IPS-18c (cell line): ENCODE measurements at regions not wholly inside any gene's neighbourhood (a gene's known extent, or its start where the extent isn't known, plus 50 kb on each side); places are given as distances from the start of the nearest gene placed in this dataset.
"Not testable (repeated sequence)": the region's sequence is repeated elsewhere in the genome, so short reads cannot be mapped to it uniquely, and the experiment has no call there.

Experiments used
- H3K4me3 ChIP-seq: 2 replicates; pipeline ENCODE4 v1.7.0; 2013; ENCODE audit warnings: low read depth, mild to moderate bottlenecking, low read length, moderate library complexity; ENCODE audit not compliant: insufficient read depth
- H3K9me3 ChIP-seq: one replicate; pipeline ENCODE4 v1.6.1; 2013; ENCODE audit warnings: mild to moderate bottlenecking, low read length, moderate library complexity; ENCODE audit not compliant: control insufficient read depth, insufficient read depth

GRCh38 chr21:18759267-18759666 lies 355.7 kb upstream of the TMPRSS15 start:
- Histone ChIP-seq H3K4me3 (no peak overlapping the region), H3K9me3 (peaks cover 1% of the 10 kb centered on the region)

DNA sequence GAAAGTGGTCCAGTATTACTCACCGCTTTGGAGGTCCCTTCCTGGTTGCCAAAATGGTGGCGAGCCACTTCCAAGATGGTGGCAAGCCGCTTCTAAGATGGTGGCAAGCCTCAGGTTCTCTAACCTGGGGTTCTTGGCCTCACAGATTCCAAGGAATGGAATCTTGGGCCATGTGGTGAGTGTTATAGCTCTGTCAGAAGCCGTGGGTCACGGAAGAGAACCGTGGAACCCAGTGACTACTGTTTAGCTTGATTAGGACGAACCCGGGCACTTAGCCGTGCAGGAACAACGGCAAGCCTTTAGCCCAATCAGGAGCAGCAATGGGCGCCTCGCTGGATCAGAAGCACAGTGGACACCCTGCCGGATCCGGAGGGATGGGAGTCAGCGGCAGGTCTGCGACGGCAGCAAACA lies 356.2 kb upstream of the TMPRSS15 start:
- Histone ChIP-seq H3K4me3 (no peak overlapping the region), H3K9me3 (peaks cover 3% of the 10 kb centered on the region)

GRCh38 chr21:18760247-18760646 lies 356.7 kb upstream of the TMPRSS15 start:
- H3K4me3 ChIP-seq, result no peak overlapping the region

DNA sequence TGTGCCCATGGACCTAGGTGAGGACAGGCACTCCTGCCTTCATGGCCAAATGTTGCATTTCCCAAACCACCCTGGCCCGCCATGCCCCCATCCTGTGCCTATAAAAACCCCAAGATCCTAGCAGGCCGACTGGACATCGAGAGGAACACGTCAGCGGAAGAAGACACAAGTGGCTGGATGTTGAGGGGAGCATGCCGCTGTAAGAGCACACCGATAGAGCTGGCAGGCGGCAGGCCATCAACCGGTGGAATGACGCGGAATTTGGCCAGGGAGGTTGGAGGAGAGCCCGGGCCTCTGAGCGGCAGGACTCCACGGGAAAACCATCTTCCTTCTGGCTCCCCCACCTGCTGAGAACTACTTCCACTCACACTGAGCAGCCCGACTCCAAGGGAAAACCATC lies 361.1 kb upstream of the TMPRSS15 start:
- H3K4me3 ChIP-seq, result no peak overlapping the region
- peaks cover 3% of the 10 kb centered on the region for H3K9me3 ChIP-seq

More at GRCh38 chr21:18760247-18760646, 356.7 kb upstream of the TMPRSS15 start:
- peaks cover 3% of the 10 kb centered on the region for H3K9me3 ChIP-seq

DNA sequence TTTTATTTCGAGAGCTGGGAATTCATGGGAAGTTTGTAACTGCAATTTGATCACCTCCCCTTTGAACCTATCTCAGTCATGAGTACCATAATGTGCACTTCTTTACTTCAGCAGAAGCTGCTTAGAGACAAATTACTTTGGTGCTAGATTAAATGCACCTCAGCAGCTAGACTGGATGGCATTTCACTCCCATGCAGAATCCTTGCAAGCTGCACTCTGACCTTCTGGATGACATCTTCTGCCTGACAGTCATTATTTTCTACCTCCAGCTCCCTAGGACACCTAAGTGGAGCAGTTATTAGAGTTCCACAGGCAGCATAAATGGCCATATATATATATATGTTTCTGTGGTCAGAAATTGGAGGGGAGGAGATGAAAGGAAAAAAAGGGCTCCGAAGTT lies 366.0 kb upstream of the TMPRSS15 start:
- Histone ChIP-seq H3K4me3 (no peak overlapping the region), H3K9me3 (no peaks in the 10 kb centered on the region)

DNA sequence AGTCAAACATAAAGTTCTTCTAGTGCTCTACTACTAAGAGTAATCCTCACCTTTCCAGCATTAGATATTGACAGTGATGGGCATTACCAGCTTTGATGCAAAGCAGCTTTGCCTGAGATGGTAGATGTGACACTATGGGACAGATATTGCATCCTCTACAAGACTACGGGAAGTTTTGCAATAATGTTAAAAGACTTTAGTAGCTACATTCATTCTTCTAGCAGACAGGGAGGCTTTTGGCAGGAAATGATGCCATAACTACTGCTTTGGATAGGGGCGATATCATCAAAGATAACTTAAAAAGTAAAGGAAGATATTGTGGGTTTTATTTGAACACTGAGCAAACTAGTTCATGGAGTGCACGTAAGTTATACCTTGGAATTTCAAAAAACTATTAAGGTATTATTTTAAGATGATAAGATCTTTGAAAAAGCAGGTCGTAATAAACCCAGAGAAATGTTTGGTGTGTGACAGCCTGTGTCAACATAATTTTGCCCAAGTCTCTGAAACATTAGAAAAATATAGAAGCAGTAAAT lies 368.3 kb upstream of the TMPRSS15 start:
- no peak overlapping the region for H3K4me3 ChIP-seq

DNA sequence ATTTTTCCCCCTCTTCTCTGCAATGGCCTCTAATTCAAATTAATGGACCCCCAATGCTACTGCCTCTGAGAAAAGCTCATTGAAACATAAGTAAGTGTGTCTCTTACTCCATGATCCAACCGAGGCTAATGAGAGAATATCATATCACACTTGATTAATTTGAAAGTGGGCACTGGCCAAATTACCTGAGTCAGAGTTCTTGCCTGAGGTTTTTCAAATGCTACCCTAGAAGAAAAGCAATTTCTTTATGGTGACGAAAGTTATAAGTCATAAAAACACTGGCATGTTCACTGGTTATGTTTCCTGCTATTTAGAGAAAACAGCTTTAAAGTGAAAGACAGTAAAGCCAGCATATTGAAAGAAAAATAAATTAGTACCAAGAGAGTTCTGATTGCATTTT lies 368.8 kb upstream of the TMPRSS15 start:
- Histone ChIP-seq H3K4me3 (no peak overlapping the region), H3K9me3 (no peaks in the 10 kb centered on the region)

More for the DNA sequence above, 368.3 kb upstream of the TMPRSS15 start:
- H3K9me3 ChIP-seq, result no peaks in the 10 kb centered on the region

DNA sequence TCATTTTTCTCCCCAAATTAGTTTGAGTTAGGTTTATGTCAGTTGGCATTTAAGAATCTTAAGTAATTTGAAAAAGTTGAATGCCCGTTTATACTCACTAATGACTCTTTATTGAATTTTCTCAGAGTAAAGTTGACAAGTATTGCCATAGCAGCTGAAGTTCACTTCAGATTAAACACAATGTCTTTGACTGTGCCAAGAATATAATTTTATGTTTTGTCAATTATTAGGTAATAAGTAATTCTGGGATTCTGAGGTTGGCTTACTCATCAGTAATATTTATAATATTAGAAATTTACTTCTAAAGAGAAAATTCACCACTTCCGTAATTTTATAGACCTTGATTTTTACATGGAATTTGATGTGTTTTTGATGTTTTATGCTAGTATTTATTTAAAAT lies 369.3 kb upstream of the TMPRSS15 start:
- Histone ChIP-seq H3K9me3 (no peaks in the 10 kb centered on the region), H3K4me3 (no peak overlapping the region)

DNA sequence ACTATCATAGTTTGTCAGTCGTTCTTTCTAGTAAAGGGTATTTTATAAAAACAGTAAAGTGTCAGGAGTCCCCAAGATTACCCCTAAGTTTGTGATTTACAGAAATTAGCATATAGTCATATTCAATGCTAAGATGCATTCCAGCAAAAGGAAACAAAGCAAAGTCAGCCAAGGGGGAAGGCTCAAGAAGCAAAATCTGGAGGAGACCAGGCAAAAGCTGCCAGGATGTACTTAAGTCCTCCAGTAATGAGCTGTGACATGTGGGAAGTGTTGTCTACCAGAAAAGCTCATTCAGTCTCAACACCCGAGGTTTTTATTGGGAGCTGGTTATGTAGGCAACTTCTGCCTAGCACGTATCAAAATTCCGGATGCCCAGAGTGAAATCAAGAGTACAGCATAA lies 373.4 kb upstream of the TMPRSS15 start:
- H3K4me3 ChIP-seq, result no peak overlapping the region
- no peaks in the 10 kb centered on the region for H3K9me3 ChIP-seq

- Histone ChIP-seq H3K4me3 (no peak overlapping the region), H3K9me3 (no peaks in the 10 kb centered on the region)
Observed at GRCh38 chr21:18782721-18783120, 379.1 kb upstream of the TMPRSS15 start.

DNA sequence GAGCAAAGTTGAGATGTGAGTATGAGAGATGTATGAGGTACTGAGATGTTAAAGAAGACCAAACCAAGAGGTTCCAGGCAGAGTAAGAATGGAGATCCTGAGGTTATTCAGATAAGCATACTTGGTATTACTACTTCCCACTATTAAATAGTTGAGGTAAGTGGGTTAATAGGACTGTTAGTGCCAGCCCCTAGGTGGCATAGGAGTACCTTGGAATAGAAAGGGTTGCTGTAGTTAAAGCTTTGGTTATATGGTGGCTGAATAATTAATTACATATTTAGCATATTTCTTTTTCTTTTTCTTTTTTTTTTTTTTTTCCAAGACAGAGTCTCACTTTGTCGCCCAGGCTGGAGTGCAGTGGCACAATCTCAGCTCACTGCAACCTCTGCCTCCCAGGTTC lies 397.9 kb upstream of the TMPRSS15 start:
- no peak overlapping the region for H3K4me3 ChIP-seq
- peaks cover 2% of the 10 kb centered on the region for H3K9me3 ChIP-seq

DNA sequence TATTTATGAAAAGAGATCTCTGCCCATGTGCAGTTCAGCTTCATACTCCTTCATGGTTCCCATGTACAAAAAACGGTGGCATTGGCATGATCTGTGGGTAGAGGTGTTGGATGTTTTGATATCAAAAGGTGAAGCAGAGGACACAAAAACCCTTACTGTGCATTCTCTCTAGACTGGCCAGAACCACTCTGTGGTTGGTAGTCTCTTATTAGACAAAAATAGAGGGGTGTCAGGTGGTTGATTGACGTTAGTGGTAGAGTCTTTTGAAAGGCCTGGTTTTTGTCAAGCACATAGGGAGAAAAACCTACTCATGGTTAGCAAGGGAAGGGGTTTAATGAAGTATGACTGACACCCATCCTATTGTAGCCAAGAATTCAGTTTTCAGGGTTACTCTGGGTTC lies 400.0 kb upstream of the TMPRSS15 start:
- H3K9me3 ChIP-seq, result peaks cover 2% of the 10 kb centered on the region
- H3K4me3 ChIP-seq, result no peak overlapping the region

GRCh38 chr21:18810136-18810535 lies 406.6 kb upstream of the TMPRSS15 start:
- no peak overlapping the region for H3K4me3 ChIP-seq
- peaks cover 2% of the 10 kb centered on the region for H3K9me3 ChIP-seq

GRCh38 chr21:18812308-18812707 lies 408.7 kb upstream of the TMPRSS15 start:
- no peak overlapping the region for H3K4me3 ChIP-seq
- H3K9me3 ChIP-seq, result peaks cover 2% of the 10 kb centered on the region

DNA sequence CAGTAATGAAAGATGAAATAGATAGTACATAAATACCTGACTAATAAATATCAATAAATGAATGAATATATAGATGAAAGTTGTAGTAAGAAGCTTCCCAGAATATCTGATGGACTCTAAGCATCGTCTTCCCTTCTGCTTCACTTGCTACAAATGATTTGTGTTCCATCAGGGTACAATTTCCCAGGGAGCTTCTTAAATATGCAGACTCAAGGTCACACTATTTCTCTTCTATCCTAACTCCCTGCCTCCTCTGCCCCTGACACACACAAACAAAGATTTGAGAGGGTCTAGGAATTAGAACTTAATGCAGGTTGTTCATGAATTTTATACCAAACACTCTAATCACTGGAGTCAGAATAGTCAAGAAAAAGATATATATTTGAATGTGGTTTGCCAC lies 415.9 kb upstream of the TMPRSS15 start:
- no peaks in the 10 kb centered on the region for H3K9me3 ChIP-seq
- no peak overlapping the region for H3K4me3 ChIP-seq

DNA sequence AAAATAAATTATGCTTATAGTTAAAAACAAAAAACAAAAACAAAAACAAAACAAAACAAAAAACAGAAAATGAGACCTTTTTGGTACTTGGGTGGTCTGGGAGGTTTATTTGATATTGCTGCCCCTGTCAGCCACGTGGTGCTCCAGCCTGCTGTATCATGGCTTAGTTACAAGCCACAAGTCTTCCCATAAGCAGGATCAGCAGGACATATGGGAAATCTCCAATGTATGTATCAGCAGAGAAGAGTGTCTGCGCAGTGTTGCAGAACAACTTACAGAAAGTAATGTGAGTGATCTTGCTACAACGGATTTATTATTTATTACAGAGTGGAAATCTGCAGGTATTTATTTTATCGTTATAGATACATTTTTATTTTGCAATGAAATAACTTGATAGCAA lies 423.0 kb upstream of the TMPRSS15 start:
- H3K9me3 ChIP-seq, result no peaks in the 10 kb centered on the region
- H3K4me3 ChIP-seq, result no peak overlapping the region

DNA sequence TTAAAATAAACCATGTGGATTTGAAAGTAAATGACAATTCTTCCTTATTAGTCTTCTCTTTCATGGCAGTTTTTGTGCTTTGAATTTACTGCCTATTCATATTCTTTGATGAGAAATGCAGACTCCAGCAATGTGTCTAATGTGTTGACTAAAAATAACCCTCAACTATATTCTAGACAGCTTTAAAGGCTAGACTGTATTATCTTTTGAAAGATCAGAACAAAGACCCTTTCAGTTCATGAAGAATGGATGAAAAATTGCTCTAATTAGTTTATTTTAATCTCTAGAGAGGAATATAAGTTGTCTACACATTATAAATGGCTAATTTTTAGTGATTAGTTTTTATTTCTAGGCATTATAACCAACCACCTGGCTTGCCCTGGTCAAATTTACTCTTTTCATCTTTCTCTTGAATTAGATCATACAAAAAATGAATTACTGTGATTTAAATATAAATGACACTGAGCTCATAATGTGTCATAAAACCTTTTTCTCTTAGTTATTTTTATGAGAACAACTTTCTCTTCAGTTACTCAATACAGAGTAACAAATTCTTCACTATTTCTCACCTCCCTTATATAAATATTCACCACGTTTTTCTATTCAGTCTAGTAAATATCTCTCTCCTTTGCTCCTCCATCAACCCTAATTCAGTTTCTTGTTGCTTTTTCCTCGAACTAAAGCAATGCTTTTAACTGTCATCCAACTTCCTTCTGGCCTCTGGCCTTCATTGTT lies 428.5 kb upstream of the TMPRSS15 start:
- no peaks in the 10 kb centered on the region for H3K9me3 ChIP-seq

GRCh38 chr21:18832950-18833349 lies 429.4 kb upstream of the TMPRSS15 start:
- no peaks in the 10 kb centered on the region for H3K9me3 ChIP-seq
- no peak overlapping the region for H3K4me3 ChIP-seq

More for the DNA sequence above, 428.5 kb upstream of the TMPRSS15 start:
- no peak overlapping the region for H3K4me3 ChIP-seq

- H3K9me3 ChIP-seq, H3K4me3 ChIP-seq: not testable (repeated sequence)
Observed at GRCh38 chr21:18834121-18834520, 430.5 kb upstream of the TMPRSS15 start.
